ENCODE measurements at regions not wholly inside any gene's neighbourhood (a gene's known extent, or its start where the extent isn't known, plus 50 kb on each side); places are given as distances from the start of the nearest gene placed in this dataset.

- DNase-seq, result no peak
- Mint-ChIP-seq H3K27me3 (ENCODE audit: low read depth in 2 of 2) (no peaks in the 10 kb centered on the region), H3K4me3 (no peak overlapping the region), H3K9me3 (no peaks in the 10 kb centered on the region), H3K4me1 (peaks cover 7 to 8% of the 10 kb centered on the region in 2 donors), H3K27ac (no peak overlapping the region), H3K36me3 (no peaks in the 10 kb centered on the region)
- Histone ChIP-seq H3K4me3 (ENCODE audit: low read length) (no peak overlapping the region), H3K27me3 (ENCODE audit: control insufficient read depth, insufficient read depth, low read length) (no peaks in the 10 kb centered on the region), H3K36me3 (ENCODE audit: control insufficient read depth, insufficient read depth, low read length) (no peaks in the 10 kb centered on the region), H3K27ac (ENCODE audit: low read length) (no peak overlapping the region), H3K4me1 (ENCODE audit: control insufficient read depth, insufficient read depth, low read length) (no peaks in the 10 kb centered on the region), H3K9me3 (ENCODE audit: control insufficient read depth, insufficient read depth, low read length) (no peaks in the 10 kb centered on the region)
- no peak for ATAC-seq
- intact Hi-C loops (cut with micrococcal nuclease), result no loop called here
- WGBS (ENCODE audit: insufficient coverage), result 38% methylated on average over 7 of the region's 7 CpGs
- no peak for TF ChIP-seq CTCF (IDR thresholded peaks at IDR 0.05)
Observed at GRCh38 chr12:127277882-127278281, 989.1 kb upstream of the TMEM132C start.

- H3K4me1 ChIP-seq (ENCODE audit: control insufficient read depth, insufficient read depth, low read length), result no peaks in the 10 kb centered on the region
- no peak overlapping the region for H3K4me3 ChIP-seq (ENCODE audit: low read length)
- WGBS (ENCODE audit: insufficient coverage), result 92% methylated on average over 3 of the region's 3 CpGs
- H3K4me3 Mint-ChIP-seq, result no peak overlapping the region
- DNase-seq (no peak), ATAC-seq (no peak)
- intact Hi-C loops (cut with micrococcal nuclease), result no loop called here
- no peak overlapping the region for H3K27ac Mint-ChIP-seq
- no peak for TF ChIP-seq CTCF (IDR thresholded peaks at IDR 0.05)
- no peaks in the 10 kb centered on the region for H3K36me3 ChIP-seq (ENCODE audit: control insufficient read depth, insufficient read depth, low read length)
- H3K9me3 Mint-ChIP-seq, result no peaks in the 10 kb centered on the region
- H3K9me3 ChIP-seq (ENCODE audit: control insufficient read depth, insufficient read depth, low read length), result no peaks in the 10 kb centered on the region
- H3K27ac ChIP-seq (ENCODE audit: low read length), result no peak overlapping the region
- H3K36me3 Mint-ChIP-seq, result no peaks in the 10 kb centered on the region
- H3K27me3 Mint-ChIP-seq (ENCODE audit: low read depth in 2 of 2), result no peaks in the 10 kb centered on the region
- no peaks in the 10 kb centered on the region for H3K27me3 ChIP-seq (ENCODE audit: control insufficient read depth, insufficient read depth, low read length)
- H3K4me1 Mint-ChIP-seq, result peaks cover 7 to 8% of the 10 kb centered on the region in 2 donors
Observed at GRCh38 chr12:127278351-127278750, 988.6 kb upstream of the TMEM132C start.

- no peak overlapping the region for H3K27ac ChIP-seq (ENCODE audit: low read length)
- ATAC-seq (peak; percentile 64 to 78 (median 76)), DNase-seq (peak; percentile 33 to 49)
- peaks cover 0 to 2% of the 10 kb centered on the region in 2 donors for H3K27me3 Mint-ChIP-seq (ENCODE audit: low read depth in 2 of 2)
- no peak overlapping the region for H3K4me3 Mint-ChIP-seq
- intact Hi-C loops (cut with micrococcal nuclease), result no loop called here
- 19% methylated on average over 42 of the region's 43 CpGs for WGBS (ENCODE audit: insufficient coverage)
- no peaks in the 10 kb centered on the region for H3K9me3 ChIP-seq (ENCODE audit: control insufficient read depth, insufficient read depth, low read length)
- no peak overlapping the region for H3K4me3 ChIP-seq (ENCODE audit: low read length)
- H3K4me1 Mint-ChIP-seq, result peaks cover 7 to 8% of the 10 kb centered on the region in 2 donors
- TF ChIP-seq CTCF (IDR thresholded peaks at IDR 0.05), result peak; percentile 72
- H3K36me3 Mint-ChIP-seq, result no peaks in the 10 kb centered on the region
- no peaks in the 10 kb centered on the region for H3K27me3 ChIP-seq (ENCODE audit: control insufficient read depth, insufficient read depth, low read length)
- H3K4me1 ChIP-seq (ENCODE audit: control insufficient read depth, insufficient read depth, low read length), result no peaks in the 10 kb centered on the region
- H3K36me3 ChIP-seq (ENCODE audit: control insufficient read depth, insufficient read depth, low read length), result no peaks in the 10 kb centered on the region
- no peak overlapping the region for H3K27ac Mint-ChIP-seq
- H3K9me3 Mint-ChIP-seq, result no peaks in the 10 kb centered on the region
Observed at GRCh38 chr12:127280393-127281275, 986.3 kb upstream of the TMEM132C start.

All from natural killer cell (primary cell).